ENCODE measurements at regions not wholly inside any gene's neighbourhood (a gene's known extent, or its start where the extent isn't known, plus 50 kb on each side); places are given as distances from the start of the nearest gene placed in this dataset.

DNA sequence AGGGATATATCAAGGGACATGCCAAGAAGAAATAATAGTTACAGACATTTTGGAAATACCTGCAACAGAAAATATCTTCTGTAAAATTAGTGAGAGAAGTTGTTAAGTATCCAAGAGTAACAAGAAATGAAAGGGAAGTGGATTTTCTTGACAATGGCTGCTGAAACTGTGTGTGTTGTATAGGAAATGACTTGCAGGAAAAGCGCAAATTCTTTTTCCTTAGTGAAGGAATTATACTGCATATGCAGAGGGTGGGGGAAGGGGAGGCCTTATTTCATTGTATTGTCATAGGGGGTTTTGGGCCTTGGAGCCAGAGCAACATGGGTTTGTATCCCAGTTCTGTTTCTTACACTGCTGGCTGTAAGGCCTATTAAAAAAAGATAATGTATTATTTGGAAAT lies 84.4 kb upstream of the DDHD1 start:
- Histone ChIP-seq H3K4me1 (peaks cover 15% of the 10 kb centered on the region), H3K36me3 (ENCODE audit: low read depth, missing control alignments) (no peaks in the 10 kb centered on the region), H3K27ac (peak overlapping the region; percentile 43 to 61), H3K4me3 (no peak overlapping the region), H3K9me3 (no peaks in the 10 kb centered on the region), H3K27me3 (no peaks in the 10 kb centered on the region)
- DNase-seq = no peak
- TF ChIP-seq POLR2A (IDR thresholded peaks at IDR 0.05) (no peak), CTCF (IDR thresholded peaks at IDR 0.05) (no peak)
- intact Hi-C loops (cut with DNase I; ENCODE audit: low total_unique reads) = no loop called here
- WGBS, 2 donors = 87 to 90% methylated on average over 1 of the region's 1 CpG

DNA sequence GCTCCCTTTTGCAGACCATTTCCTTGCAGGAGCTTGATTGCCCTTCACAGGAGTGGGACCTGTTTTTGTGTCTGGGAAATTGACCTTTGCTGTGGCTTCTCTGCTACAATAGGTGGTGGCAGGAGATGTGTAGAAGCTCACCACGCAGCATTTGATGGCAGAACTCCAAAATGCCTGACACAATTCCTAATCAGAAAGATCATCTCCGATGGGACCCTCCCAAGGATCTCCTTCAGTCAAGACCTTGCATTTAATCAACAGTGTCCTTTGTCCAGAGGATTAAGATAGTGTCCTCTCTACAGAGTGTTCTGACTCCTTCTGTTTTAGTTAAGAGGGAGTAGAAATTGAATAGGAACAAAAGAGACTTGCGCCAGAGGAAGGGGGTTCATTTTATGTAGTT lies 83.6 kb upstream of the DDHD1 start:
- Histone ChIP-seq H3K4me3 (no peak overlapping the region), H3K36me3 (ENCODE audit: low read depth, missing control alignments) (no peaks in the 10 kb centered on the region), H3K27me3 (no peaks in the 10 kb centered on the region), H3K9me3 (no peaks in the 10 kb centered on the region), H3K4me1 (peaks cover 15% of the 10 kb centered on the region), H3K27ac (peak overlapping the region; percentile 43 to 61)
- intact Hi-C loops (cut with DNase I; ENCODE audit: low total_unique reads) = no loop called here
- no peak for DNase-seq
- WGBS, 2 donors = 56 to 66% methylated on average over 3 of the region's 3 CpGs
- no peak for TF ChIP-seq POLR2A (IDR thresholded peaks at IDR 0.05)

DNA sequence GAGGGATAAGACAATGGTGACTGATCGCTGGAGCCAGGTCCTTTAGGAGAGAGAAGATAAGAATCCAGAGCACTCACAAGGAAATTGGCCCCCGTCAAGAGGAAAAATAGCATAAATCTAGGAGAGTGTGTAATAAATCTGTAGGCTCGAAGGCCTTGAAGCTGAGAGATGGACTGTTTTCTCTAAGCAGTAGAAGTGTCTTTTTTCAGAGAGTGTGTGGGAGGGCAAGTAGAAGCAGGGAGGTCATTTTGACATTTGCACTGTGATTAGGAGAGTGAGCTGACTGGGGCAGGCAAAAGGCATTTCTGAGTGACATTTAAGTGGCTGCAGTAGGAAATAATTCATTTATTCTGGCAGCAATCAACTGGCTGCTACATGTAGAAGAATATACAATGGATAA lies 78.0 kb upstream of the DDHD1 start:
- no peaks in the 10 kb centered on the region for H3K4me1 ChIP-seq
- no peaks in the 10 kb centered on the region for H3K36me3 ChIP-seq (ENCODE audit: low read depth, missing control alignments)
- WGBS, 2 donors = 35 to 61% methylated on average over 3 of the region's 3 CpGs
- peak; percentile 40 for DNase-seq
- no peak overlapping the region for H3K4me3 ChIP-seq
- no peak for TF ChIP-seq POLR2A (IDR thresholded peaks at IDR 0.05)
- no peak for TF ChIP-seq CTCF (IDR thresholded peaks at IDR 0.05)
- intact Hi-C loops (cut with DNase I; ENCODE audit: low total_unique reads) = no loop called here
- no peaks in the 10 kb centered on the region for H3K9me3 ChIP-seq
- peak overlapping the region; percentile 41 to 51 for H3K27ac ChIP-seq
- H3K27me3 ChIP-seq = no peaks in the 10 kb centered on the region

DNA sequence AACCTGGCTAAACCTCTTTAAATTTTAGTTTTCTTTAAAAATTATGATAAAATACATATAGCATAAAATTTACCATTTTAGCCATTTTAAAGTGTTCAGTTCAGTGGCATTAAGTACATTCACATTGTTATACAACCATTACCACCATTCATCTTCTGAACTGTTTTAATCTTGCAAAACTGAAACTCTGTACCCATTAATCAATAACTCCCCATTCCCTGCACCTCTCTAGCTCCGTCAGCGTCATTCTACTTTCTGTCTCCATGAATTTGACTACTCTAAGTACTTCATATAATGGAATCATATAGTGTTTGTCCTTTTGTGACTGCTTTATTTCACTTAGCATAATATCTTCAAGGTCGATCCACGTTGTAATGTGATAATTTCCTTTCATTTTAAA lies 75.8 kb upstream of the DDHD1 start:
- TF ChIP-seq POLR2A (IDR thresholded peaks at IDR 0.05) = no peak
- no peak for TF ChIP-seq CTCF (IDR thresholded peaks at IDR 0.05)
- Histone ChIP-seq H3K4me3 (no peak overlapping the region), H3K27me3 (no peaks in the 10 kb centered on the region), H3K4me1 (no peaks in the 10 kb centered on the region), H3K36me3 (ENCODE audit: low read depth, missing control alignments) (no peaks in the 10 kb centered on the region), H3K27ac (no peak overlapping the region), H3K9me3 (no peaks in the 10 kb centered on the region)
- no peak for DNase-seq
- 56 to 59% methylated on average over 4 of the region's 4 CpGs for WGBS, 2 donors
- intact Hi-C loops (cut with DNase I; ENCODE audit: low total_unique reads) = no loop called here

- intact Hi-C loops (cut with DNase I; ENCODE audit: low total_unique reads) = no loop called here
- H3K4me1 ChIP-seq = no peaks in the 10 kb centered on the region
- WGBS, 2 donors = 90 to 94% methylated on average over 2 to 4 of the region's 4 CpGs
Measured at GRCh38 chr14:53227154-53227718, 74.1 kb upstream of the DDHD1 start.

More at GRCh38 chr14:53227154-53227718, 74.1 kb upstream of the DDHD1 start:
- Histone ChIP-seq H3K36me3 (ENCODE audit: low read depth, missing control alignments) (no peaks in the 10 kb centered on the region), H3K27me3 (no peaks in the 10 kb centered on the region), H3K27ac (no peak overlapping the region), H3K4me3 (no peak overlapping the region), H3K9me3 (no peaks in the 10 kb centered on the region)
- DNase-seq = no peak
- no peak for TF ChIP-seq POLR2A (IDR thresholded peaks at IDR 0.05)
- no peak for TF ChIP-seq CTCF (IDR thresholded peaks at IDR 0.05)

All from testis (tissue), 2 donors.